Progenitor cell of endocrine pancreas (in vitro differentiated cells): ENCODE measurements at regions not wholly inside any gene's neighbourhood (a gene's known extent, or its start where the extent isn't known, plus 50 kb on each side); places are given as distances from the start of the nearest gene placed in this dataset.

Experiments
- DNase-seq: peaks from one replicate; pipeline ENCODE4 v3.0.0; 2021; ENCODE audit warnings: low spot score; ENCODE audit not compliant: unreplicated experiment
- H3K27ac Mint-ChIP-seq: 2 replicates; pipeline ENCODE4 v1.8.0; 2021; ENCODE audit warnings: mild to moderate bottlenecking, moderate library complexity, mixed read lengths
- H3K27me3 Mint-ChIP-seq: 2 replicates; pipeline ENCODE4 v1.8.0; 2021; ENCODE audit warnings: mixed read lengths
- H3K36me3 Mint-ChIP-seq: 2 replicates; pipeline ENCODE4 v1.8.0; 2022; ENCODE audit warnings: mixed read lengths; ENCODE audit not compliant: insufficient read depth
- H3K4me1 Mint-ChIP-seq: 2 replicates; pipeline ENCODE4 v1.8.0; 2021; ENCODE audit warnings: low read depth, mixed read lengths
- H3K4me3 Mint-ChIP-seq: 2 replicates; pipeline ENCODE4 v1.8.0; 2021; ENCODE audit warnings: low read depth, mild to moderate bottlenecking, moderate library complexity, mixed read lengths
- H3K9me3 Mint-ChIP-seq: 2 replicates; pipeline ENCODE4 v1.8.0; 2021; ENCODE audit warnings: low read depth, mixed read lengths
- TF ChIP-seq, protein P1 (sequence below): fragments of 200-600 bp; sonication (generic); IDR thresholded peaks from one replicate; pipeline ENCODE4 v1.5.0; 2021; ENCODE audit warnings: antibody characterized with exemption, mild to moderate bottlenecking; ENCODE audit not compliant: unreplicated experiment

DNA sequence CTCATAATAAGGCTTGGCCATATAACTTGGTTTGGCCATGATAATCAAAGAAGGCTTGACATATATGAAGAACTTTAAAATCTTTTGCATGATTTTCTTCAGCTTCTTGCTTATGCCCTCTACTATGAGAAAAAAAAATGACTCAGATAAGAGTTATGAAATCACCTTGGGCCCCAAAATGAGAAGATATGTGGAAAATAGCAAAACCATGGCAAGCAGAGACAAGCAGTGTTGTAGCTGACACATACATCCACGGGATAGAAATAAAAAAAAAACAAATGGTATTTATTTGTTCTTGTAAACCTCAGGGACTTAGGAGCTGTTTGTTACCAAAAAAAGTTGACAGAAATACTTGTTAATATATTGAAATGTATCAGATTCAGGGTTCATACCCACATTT, 614.8 kb upstream of the BCHE start:
- H3K27me3 Mint-ChIP-seq, result no peaks in the 10 kb centered on the region
- H3K9me3 Mint-ChIP-seq, result peaks cover 13% of the 10 kb centered on the region
- TF ChIP-seq, protein P1, sequence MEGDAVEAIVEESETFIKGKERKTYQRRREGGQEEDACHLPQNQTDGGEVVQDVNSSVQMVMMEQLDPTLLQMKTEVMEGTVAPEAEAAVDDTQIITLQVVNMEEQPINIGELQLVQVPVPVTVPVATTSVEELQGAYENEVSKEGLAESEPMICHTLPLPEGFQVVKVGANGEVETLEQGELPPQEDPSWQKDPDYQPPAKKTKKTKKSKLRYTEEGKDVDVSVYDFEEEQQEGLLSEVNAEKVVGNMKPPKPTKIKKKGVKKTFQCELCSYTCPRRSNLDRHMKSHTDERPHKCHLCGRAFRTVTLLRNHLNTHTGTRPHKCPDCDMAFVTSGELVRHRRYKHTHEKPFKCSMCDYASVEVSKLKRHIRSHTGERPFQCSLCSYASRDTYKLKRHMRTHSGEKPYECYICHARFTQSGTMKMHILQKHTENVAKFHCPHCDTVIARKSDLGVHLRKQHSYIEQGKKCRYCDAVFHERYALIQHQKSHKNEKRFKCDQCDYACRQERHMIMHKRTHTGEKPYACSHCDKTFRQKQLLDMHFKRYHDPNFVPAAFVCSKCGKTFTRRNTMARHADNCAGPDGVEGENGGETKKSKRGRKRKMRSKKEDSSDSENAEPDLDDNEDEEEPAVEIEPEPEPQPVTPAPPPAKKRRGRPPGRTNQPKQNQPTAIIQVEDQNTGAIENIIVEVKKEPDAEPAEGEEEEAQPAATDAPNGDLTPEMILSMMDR, result no peak
- no peak overlapping the region for H3K27ac Mint-ChIP-seq
- DNase-seq, result no peak
- H3K4me1 Mint-ChIP-seq, result peaks cover 12% of the 10 kb centered on the region
- H3K36me3 Mint-ChIP-seq, result peaks cover 5% of the 10 kb centered on the region
- H3K4me3 Mint-ChIP-seq, result no peak overlapping the region

- Mint-ChIP-seq H3K9me3 (peaks cover 4% of the 10 kb centered on the region), H3K36me3 (peaks cover 3% of the 10 kb centered on the region), H3K27me3 (no peaks in the 10 kb centered on the region), H3K27ac (no peak overlapping the region), H3K4me3 (no peak overlapping the region), H3K4me1 (peaks cover 4% of the 10 kb centered on the region)
- TF ChIP-seq, protein P1, result no peak
- DNase-seq, result no peak
Measured at GRCh38 chr3:166447513-166447912, 610.3 kb upstream of the BCHE start.

DNA sequence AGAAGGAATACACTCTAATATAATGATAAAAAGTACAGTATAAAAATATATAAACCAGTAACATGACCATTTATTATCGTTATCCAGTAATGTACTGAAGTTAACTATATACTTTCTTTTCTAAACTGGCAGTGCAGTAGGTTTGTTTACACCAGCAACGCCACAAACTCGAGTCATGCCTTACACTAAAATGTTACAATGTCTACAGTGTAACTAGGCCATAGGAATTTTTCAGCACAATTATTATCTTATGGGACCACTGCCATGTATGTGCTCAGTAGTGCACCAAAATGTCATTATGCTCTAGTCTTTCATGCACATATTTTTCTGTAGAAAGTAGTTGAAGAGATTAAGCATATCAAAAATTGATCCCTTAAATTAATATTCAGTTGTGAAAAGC, 609.8 kb upstream of the BCHE start:
- Mint-ChIP-seq H3K36me3 (peaks cover 2% of the 10 kb centered on the region), H3K27me3 (no peaks in the 10 kb centered on the region), H3K4me3 (no peak overlapping the region), H3K4me1 (peaks cover 3% of the 10 kb centered on the region), H3K27ac (no peak overlapping the region), H3K9me3 (peaks cover 2% of the 10 kb centered on the region)
- DNase-seq, result no peak
- TF ChIP-seq, protein P1, result no peak

- no peak for DNase-seq
- TF ChIP-seq, protein P1, result no peak
- Mint-ChIP-seq H3K9me3 (no peaks in the 10 kb centered on the region), H3K4me1 (peaks cover 3% of the 10 kb centered on the region), H3K4me3 (no peak overlapping the region), H3K27me3 (no peaks in the 10 kb centered on the region), H3K36me3 (no peaks in the 10 kb centered on the region), H3K27ac (no peak overlapping the region)
Measured at GRCh38 chr3:166446291-166446690, 609.1 kb upstream of the BCHE start.

- TF ChIP-seq, protein P1, result no peak
- no peak for DNase-seq
- H3K27me3 Mint-ChIP-seq, result no peaks in the 10 kb centered on the region
- H3K9me3 Mint-ChIP-seq, result no peaks in the 10 kb centered on the region
- no peak overlapping the region for H3K4me3 Mint-ChIP-seq
- H3K4me1 Mint-ChIP-seq, result peaks cover 3% of the 10 kb centered on the region
- H3K27ac Mint-ChIP-seq, result no peak overlapping the region
- H3K36me3 Mint-ChIP-seq, result no peaks in the 10 kb centered on the region
Measured at GRCh38 chr3:166445865-166446264, 608.6 kb upstream of the BCHE start.

GRCh38 chr3:166444756-166445155, 607.5 kb upstream of the BCHE start:
- H3K36me3 Mint-ChIP-seq, result no peaks in the 10 kb centered on the region
- TF ChIP-seq, protein P1, result no peak
- no peak overlapping the region for H3K27ac Mint-ChIP-seq
- no peaks in the 10 kb centered on the region for H3K9me3 Mint-ChIP-seq
- H3K4me1 Mint-ChIP-seq, result peaks cover 3% of the 10 kb centered on the region
- no peak overlapping the region for H3K4me3 Mint-ChIP-seq
- DNase-seq, result no peak
- H3K27me3 Mint-ChIP-seq, result no peaks in the 10 kb centered on the region
